ENCODE measurements at regions not wholly inside any gene's neighbourhood (a gene's known extent, or its start where the extent isn't known, plus 50 kb on each side); places are given as distances from the start of the nearest gene placed in this dataset.

DNA sequence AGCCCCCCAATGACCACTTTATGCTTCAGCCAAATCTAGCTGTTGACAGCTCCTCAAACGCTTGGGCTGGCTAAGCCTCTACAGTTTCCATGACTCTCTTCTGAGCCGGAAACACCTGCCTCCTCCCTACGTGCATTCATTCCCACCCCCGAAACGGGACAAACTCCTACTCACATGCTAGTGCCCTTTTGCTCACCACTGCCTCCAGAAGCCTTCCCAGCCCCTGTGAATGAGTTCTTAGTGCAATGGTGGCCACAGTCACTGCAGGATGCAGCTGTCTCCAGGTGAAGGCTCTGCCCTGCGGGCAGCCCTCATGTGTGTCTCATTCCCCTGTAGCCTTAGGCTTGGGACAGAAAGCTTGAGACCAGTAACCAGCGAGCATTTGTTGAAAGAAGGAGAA lies 68.8 kb upstream of the DAB2IP start:
- peaks cover 25% of the 10 kb centered on the region for H3K27me3 ChIP-seq (ENCODE audit: control insufficient read depth, insufficient read depth, low read length)
- TF ChIP-seq, protein P1, sequence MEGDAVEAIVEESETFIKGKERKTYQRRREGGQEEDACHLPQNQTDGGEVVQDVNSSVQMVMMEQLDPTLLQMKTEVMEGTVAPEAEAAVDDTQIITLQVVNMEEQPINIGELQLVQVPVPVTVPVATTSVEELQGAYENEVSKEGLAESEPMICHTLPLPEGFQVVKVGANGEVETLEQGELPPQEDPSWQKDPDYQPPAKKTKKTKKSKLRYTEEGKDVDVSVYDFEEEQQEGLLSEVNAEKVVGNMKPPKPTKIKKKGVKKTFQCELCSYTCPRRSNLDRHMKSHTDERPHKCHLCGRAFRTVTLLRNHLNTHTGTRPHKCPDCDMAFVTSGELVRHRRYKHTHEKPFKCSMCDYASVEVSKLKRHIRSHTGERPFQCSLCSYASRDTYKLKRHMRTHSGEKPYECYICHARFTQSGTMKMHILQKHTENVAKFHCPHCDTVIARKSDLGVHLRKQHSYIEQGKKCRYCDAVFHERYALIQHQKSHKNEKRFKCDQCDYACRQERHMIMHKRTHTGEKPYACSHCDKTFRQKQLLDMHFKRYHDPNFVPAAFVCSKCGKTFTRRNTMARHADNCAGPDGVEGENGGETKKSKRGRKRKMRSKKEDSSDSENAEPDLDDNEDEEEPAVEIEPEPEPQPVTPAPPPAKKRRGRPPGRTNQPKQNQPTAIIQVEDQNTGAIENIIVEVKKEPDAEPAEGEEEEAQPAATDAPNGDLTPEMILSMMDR (IDR thresholded peaks at IDR 0.05; ENCODE audit: insufficient read depth, low read length, poor library complexity, severe bottlenecking) = no peak
- no peak overlapping the region for H3K4me3 ChIP-seq (ENCODE audit: low read depth, low read length)
- no peak for DNase-seq (ENCODE audit: low read depth)
- H3K36me3 ChIP-seq (ENCODE audit: control insufficient read depth, insufficient read depth, low read length) = no peaks in the 10 kb centered on the region

- H3K4me3 ChIP-seq (ENCODE audit: low read depth, low read length) = no peak overlapping the region
- TF ChIP-seq, protein P1 (IDR thresholded peaks at IDR 0.05; ENCODE audit: insufficient read depth, low read length, poor library complexity, severe bottlenecking) = no peak
- no peak for DNase-seq (ENCODE audit: low read depth)
- peaks cover 35% of the 10 kb centered on the region for H3K27me3 ChIP-seq (ENCODE audit: control insufficient read depth, insufficient read depth, low read length)
- no peaks in the 10 kb centered on the region for H3K36me3 ChIP-seq (ENCODE audit: control insufficient read depth, insufficient read depth, low read length)
Observed at GRCh38 chr9:121584421-121584820, 67.0 kb upstream of the DAB2IP start.

DNA sequence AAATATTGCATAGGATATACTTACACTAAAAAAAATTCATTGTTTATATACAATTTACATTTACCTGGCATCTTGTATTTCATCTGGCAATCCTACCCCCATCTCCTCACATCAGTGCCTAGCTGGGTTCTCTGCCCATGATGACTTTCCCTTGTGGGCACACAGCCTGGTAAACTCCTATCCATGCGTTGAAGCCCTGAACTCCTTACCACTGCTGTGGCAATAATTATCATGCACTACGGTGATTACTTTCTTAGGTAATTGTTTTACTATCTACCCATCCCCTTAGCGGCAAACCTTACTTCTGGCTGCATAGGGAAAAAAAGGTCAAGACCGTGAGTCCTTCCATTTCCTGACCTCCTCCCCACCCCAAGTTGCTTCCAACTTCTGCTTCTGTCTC lies 63.6 kb upstream of the DAB2IP start:
- peaks cover 17% of the 10 kb centered on the region for H3K27me3 ChIP-seq (ENCODE audit: control insufficient read depth, insufficient read depth, low read length)
- no peak overlapping the region for H3K4me3 ChIP-seq (ENCODE audit: low read depth, low read length)
- H3K36me3 ChIP-seq (ENCODE audit: control insufficient read depth, insufficient read depth, low read length) = no peaks in the 10 kb centered on the region
- TF ChIP-seq, protein P1 (IDR thresholded peaks at IDR 0.05; ENCODE audit: insufficient read depth, low read length, poor library complexity, severe bottlenecking) = no peak
- no peak for DNase-seq (ENCODE audit: low read depth)

DNA sequence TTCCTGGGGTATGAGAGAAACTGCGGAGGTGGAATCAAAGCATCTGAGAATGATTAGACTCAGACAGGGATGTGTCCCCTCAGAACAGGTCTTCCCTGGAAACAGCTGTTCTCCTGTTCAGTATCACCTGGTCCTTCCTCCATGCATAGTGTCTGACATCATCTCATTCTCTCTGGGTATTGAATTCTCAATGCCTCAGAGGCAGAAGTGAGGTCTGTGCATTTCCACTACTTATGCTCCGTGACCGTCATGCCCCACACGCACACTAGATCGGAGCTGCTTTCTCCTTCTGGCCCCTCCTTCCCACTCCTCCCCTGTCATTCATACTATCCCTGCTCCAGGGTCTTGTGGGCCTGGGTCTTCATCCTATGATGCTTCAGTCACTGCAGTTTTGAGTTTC lies 61.4 kb upstream of the DAB2IP start:
- no peak overlapping the region for H3K4me3 ChIP-seq (ENCODE audit: low read depth, low read length)
- TF ChIP-seq, protein P1 (IDR thresholded peaks at IDR 0.05; ENCODE audit: insufficient read depth, low read length, poor library complexity, severe bottlenecking) = no peak

GRCh38 chr9:121592265-121592664 lies 59.2 kb upstream of the DAB2IP start:
- H3K36me3 ChIP-seq (ENCODE audit: control insufficient read depth, insufficient read depth, low read length) = no peaks in the 10 kb centered on the region

More for the DNA sequence above, 61.4 kb upstream of the DAB2IP start:
- Histone ChIP-seq H3K36me3 (ENCODE audit: control insufficient read depth, insufficient read depth, low read length) (no peaks in the 10 kb centered on the region), H3K27me3 (ENCODE audit: control insufficient read depth, insufficient read depth, low read length) (peaks cover 15% of the 10 kb centered on the region)
- DNase-seq (ENCODE audit: low read depth) = no peak

DNA sequence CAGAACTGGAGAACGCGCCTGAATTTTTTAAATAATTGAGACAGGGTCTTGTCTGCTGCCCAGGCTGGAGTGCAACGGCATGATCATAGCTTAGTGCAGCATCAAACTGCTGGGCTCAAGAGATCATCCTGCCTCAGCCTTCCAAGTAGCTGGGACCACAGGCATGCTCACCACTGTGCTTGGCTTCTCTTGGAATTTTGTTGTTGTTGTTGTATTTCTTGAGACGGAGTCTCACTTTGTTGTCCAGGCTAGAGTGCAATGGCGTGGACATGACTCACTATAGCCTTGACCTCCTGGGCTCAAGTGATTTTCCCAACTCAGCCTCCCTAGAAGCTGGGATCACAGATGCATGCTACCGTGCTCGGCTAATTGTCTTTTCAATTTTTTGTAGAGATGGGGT lies 58.4 kb upstream of the DAB2IP start:
- no peak for DNase-seq (ENCODE audit: low read depth)
- TF ChIP-seq, protein P1 (IDR thresholded peaks at IDR 0.05; ENCODE audit: insufficient read depth, low read length, poor library complexity, severe bottlenecking) = no peak

More at GRCh38 chr9:121592265-121592664, 59.2 kb upstream of the DAB2IP start:
- peaks cover 15% of the 10 kb centered on the region for H3K27me3 ChIP-seq (ENCODE audit: control insufficient read depth, insufficient read depth, low read length)
- no peak overlapping the region for H3K4me3 ChIP-seq (ENCODE audit: low read depth, low read length)
- no peak for DNase-seq (ENCODE audit: low read depth)
- TF ChIP-seq, protein P1 (IDR thresholded peaks at IDR 0.05; ENCODE audit: insufficient read depth, low read length, poor library complexity, severe bottlenecking) = no peak

More for the DNA sequence above, 58.4 kb upstream of the DAB2IP start:
- no peaks in the 10 kb centered on the region for H3K36me3 ChIP-seq (ENCODE audit: control insufficient read depth, insufficient read depth, low read length)
- H3K27me3 ChIP-seq (ENCODE audit: control insufficient read depth, insufficient read depth, low read length) = peaks cover 13% of the 10 kb centered on the region
- H3K4me3 ChIP-seq (ENCODE audit: low read depth, low read length) = no peak overlapping the region

Data from kidney epithelial cell (primary cell).